ENCODE measurements at regions not wholly inside any gene's neighbourhood (a gene's known extent, or its start where the extent isn't known, plus 50 kb on each side); places are given as distances from the start of the nearest gene placed in this dataset.
A peak's percentile ranks its signal among the peaks of the same experiment; 100 is the strongest.

- CTCF ChIA-PET: interaction anchor here (0.5 to 0.7 kb wide), 2 partner anchors 42 to 222 kb away, joined by 3 read pairs; no protein-coding TSS in a partner anchor
- no peaks in the 10 kb centered on the region for H3K9me3 Mint-ChIP-seq (ENCODE audit: unreplicated experiment)
- no peaks in the 10 kb centered on the region for H3K27me3 Mint-ChIP-seq (ENCODE audit: insufficient read depth, unreplicated experiment)
- no peak for TF ChIP-seq CTCF (IDR thresholded peaks at IDR 0.05; ENCODE audit: unreplicated experiment)
- peaks cover 9% of the 10 kb centered on the region for H3K4me1 Mint-ChIP-seq (ENCODE audit: insufficient read depth, unreplicated experiment)
- intact Hi-C loops (cut with micrococcal nuclease): no loop called here
- peak overlapping the region; percentile 44 for H3K27ac Mint-ChIP-seq (ENCODE audit: low read depth, unreplicated experiment)
- peak; percentile 58 for DNase-seq (ENCODE audit: unreplicated experiment)
- H3K4me3 Mint-ChIP-seq (ENCODE audit: unreplicated experiment): peak overlapping the region; percentile 30
- no peaks in the 10 kb centered on the region for H3K36me3 Mint-ChIP-seq (ENCODE audit: insufficient read depth, unreplicated experiment)
- no TSS peak for BruUV-seq (replicated peaks)
- POLR2A ChIA-PET: interaction anchor here (0.7 to 3.0 kb wide), 9 partner anchors 10 to 822 kb away, joined by 3 to 19 read pairs (median 3); no protein-coding TSS in a partner anchor
Measured at GRCh38 chr18:43869451-43870008, 592.2 kb upstream of the SYT4 start.

- POLR2A ChIA-PET: interaction anchor here (0.7 to 3.0 kb wide), 5 partner anchors 10 to 821 kb away, joined by 3 to 19 read pairs (median 6); no protein-coding TSS in a partner anchor
- Mint-ChIP-seq H3K27ac (ENCODE audit: low read depth, unreplicated experiment) (no peak overlapping the region), H3K27me3 (ENCODE audit: insufficient read depth, unreplicated experiment) (no peaks in the 10 kb centered on the region), H3K4me1 (ENCODE audit: insufficient read depth, unreplicated experiment) (peaks cover 9% of the 10 kb centered on the region), H3K4me3 (ENCODE audit: unreplicated experiment) (no peak overlapping the region), H3K36me3 (ENCODE audit: insufficient read depth, unreplicated experiment) (no peaks in the 10 kb centered on the region), H3K9me3 (ENCODE audit: unreplicated experiment) (no peaks in the 10 kb centered on the region)
- DNase-seq (ENCODE audit: unreplicated experiment): no peak
- intact Hi-C loops (cut with micrococcal nuclease): no loop called here
- TF ChIP-seq CTCF (IDR thresholded peaks at IDR 0.05; ENCODE audit: unreplicated experiment): no peak
- CTCF ChIA-PET: no interaction called here
- BruUV-seq (replicated peaks): no TSS peak
Measured at GRCh38 chr18:43870626-43871025, 593.3 kb upstream of the SYT4 start.

GRCh38 chr18:43875511-43875910, 598.2 kb upstream of the SYT4 start:
- H3K36me3 Mint-ChIP-seq (ENCODE audit: insufficient read depth, unreplicated experiment): no peaks in the 10 kb centered on the region
- no peak overlapping the region for H3K4me3 Mint-ChIP-seq (ENCODE audit: unreplicated experiment)
- no TSS peak for BruUV-seq (replicated peaks)
- no peak overlapping the region for H3K27ac Mint-ChIP-seq (ENCODE audit: low read depth, unreplicated experiment)
- no peaks in the 10 kb centered on the region for H3K9me3 Mint-ChIP-seq (ENCODE audit: unreplicated experiment)
- intact Hi-C loops (cut with micrococcal nuclease): no loop called here
- CTCF ChIA-PET: interaction anchor here (0.6 kb wide), 1 partner anchor 8 kb away, joined by 3 read pairs; no protein-coding TSS in a partner anchor
- POLR2A ChIA-PET: interaction anchor here (1.0 to 1.1 kb wide), 2 partner anchors 10 to 60 kb away, joined by 3 read pairs; no protein-coding TSS in a partner anchor
- no peak for DNase-seq (ENCODE audit: unreplicated experiment)
- H3K27me3 Mint-ChIP-seq (ENCODE audit: insufficient read depth, unreplicated experiment): no peaks in the 10 kb centered on the region
- peaks cover 8% of the 10 kb centered on the region for H3K4me1 Mint-ChIP-seq (ENCODE audit: insufficient read depth, unreplicated experiment)
- no peak for TF ChIP-seq CTCF (IDR thresholded peaks at IDR 0.05; ENCODE audit: unreplicated experiment)

- Mint-ChIP-seq H3K27me3 (ENCODE audit: insufficient read depth, unreplicated experiment) (no peaks in the 10 kb centered on the region), H3K36me3 (ENCODE audit: insufficient read depth, unreplicated experiment) (no peaks in the 10 kb centered on the region), H3K4me1 (ENCODE audit: insufficient read depth, unreplicated experiment) (peaks cover 8% of the 10 kb centered on the region), H3K9me3 (ENCODE audit: unreplicated experiment) (no peaks in the 10 kb centered on the region), H3K27ac (ENCODE audit: low read depth, unreplicated experiment) (no peak overlapping the region), H3K4me3 (ENCODE audit: unreplicated experiment) (no peak overlapping the region)
- intact Hi-C loops (cut with micrococcal nuclease): no loop called here
- DNase-seq (ENCODE audit: unreplicated experiment): no peak
- TF ChIP-seq CTCF (IDR thresholded peaks at IDR 0.05; ENCODE audit: unreplicated experiment): no peak
- CTCF ChIA-PET: no interaction called here
- BruUV-seq (replicated peaks): no TSS peak
- POLR2A ChIA-PET: interaction anchor here (1.1 kb wide), 1 partner anchor 9 kb away, joined by 3 read pairs; no protein-coding TSS in a partner anchor
Measured at GRCh38 chr18:43876286-43876685, 599.0 kb upstream of the SYT4 start.
